Stimulated activated CD4-positive, alpha-beta T cell treated with anti-CD3 and anti-CD28 coated beads, TNF-alpha, amount 100 ng/mL, for 4 hours (primary cell): ENCODE measurements at regions not wholly inside any gene's neighbourhood (a gene's known extent, or its start where the extent isn't known, plus 50 kb on each side); places are given as distances from the start of the nearest gene placed in this dataset.

ENCODE experiments used
- DNase-seq, 3 experiments: peaks; one replicate each; pipeline ENCODE4 v3.0.0-alpha.2; 2020; ENCODE audit warnings: low read depth in 3 of 3

DNA sequence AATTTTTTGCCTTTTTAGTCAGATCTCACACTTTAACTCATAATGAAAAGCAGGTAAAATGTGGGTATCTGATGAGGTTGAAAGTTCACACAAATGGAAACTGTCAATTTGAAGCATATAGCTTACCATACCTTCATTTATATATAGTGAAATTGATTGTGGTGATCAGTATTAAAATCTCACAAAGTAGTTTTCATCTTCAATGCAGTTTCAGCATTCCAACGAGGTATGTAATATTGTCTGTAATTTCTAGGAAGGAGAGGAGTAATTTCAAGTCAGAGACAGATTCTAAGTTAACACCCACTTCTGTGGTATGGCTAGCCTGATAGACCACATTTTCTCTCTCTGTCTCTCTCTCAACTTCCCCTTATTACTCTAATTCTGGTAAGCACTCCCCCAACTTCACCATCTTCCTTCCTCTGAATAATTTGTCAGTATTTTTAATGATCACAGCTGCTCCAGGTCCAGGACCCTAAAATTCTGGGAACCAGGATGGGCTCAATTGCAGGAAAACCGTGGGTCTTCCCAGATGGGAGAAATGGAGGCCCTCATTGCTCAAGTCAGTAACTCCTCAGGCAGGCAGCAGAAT, 455.7 kb downstream of the FGF9 start:
- DNase-seq = no peak

GRCh38 chr13:22127277-22128164, 456.6 kb downstream of the FGF9 start:
- DNase-seq = no peak

- DNase-seq = no peak
Measured at GRCh38 chr13:22128441-22129408, 457.9 kb downstream of the FGF9 start.

GRCh38 chr13:22130254-22130653, 459.4 kb downstream of the FGF9 start:
- DNase-seq = no peak

DNA sequence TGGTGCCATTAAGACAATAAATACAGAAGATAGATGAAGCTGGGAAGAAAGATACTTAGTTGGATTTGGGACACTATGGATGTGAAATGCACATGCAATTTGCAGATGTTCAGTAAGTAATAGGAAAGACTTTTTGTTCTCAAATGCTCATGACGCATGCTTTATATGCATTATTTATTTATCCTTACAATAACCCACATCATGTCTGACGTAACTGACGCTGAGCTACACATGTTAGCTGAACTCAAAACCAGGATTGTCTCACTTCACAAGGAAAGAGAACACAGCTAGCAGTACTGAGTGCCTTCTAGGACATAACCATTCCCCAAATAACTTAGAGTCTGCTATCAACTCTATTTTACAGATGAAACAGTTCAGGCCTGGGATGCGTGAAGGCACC, 463.4 kb downstream of the FGF9 start:
- DNase-seq = no peak

DNA sequence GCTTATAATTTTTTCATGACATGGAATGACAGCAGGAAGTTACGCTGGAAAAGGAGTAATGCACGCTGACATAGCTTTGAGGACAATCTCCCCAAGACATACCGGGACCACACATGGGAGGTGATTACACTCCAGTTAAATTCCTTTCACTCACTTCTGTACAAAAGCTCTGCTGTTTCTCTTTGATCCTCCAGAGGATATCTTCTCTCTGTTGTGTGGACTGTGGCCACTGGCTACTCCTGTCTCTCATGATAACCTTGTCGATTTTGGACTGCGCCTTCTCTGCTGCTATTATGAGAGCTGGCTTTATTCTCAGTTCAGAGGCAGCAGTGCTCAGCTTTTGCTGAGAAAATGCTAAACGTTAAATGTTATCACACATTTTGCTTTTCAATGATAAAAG, 464.6 kb downstream of the FGF9 start:
- no peak for DNase-seq

DNA sequence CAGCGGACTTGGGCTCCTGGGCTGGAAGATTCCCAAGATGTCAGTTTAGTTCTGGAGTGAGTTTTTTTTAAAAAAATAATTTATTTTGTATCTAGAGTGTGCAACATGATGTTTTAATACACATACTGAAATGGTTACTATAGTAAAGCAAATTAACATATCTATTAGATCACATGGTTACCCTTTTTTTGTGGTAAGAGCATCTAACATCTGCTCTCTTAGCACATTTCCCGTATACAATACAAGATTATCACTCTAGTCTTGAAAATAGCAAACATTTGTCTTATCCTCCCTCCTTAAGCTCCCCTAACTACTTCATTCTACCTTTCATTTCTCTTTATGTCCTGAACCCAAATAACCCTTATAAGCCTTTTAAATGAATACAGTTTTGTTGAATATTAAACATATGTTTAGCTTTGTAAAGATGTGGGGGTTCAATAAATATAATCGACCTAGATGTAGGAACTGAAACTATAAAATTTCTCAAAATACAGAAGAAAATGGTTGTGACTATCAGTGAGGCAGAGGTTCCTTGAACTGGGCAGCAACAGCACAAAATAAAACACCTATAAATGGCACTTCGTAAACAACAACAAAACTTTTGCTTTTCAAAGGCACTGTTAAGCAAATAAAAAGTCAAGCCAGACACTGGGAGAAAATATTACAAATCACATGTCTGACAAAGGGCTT, 466.6 kb downstream of the FGF9 start:
- DNase-seq = no peak

GRCh38 chr13:22138947-22139346, 468.1 kb downstream of the FGF9 start:
- no peak for DNase-seq

- DNase-seq = no peak
Measured at GRCh38 chr13:22141716-22142115, 470.8 kb downstream of the FGF9 start.

DNA sequence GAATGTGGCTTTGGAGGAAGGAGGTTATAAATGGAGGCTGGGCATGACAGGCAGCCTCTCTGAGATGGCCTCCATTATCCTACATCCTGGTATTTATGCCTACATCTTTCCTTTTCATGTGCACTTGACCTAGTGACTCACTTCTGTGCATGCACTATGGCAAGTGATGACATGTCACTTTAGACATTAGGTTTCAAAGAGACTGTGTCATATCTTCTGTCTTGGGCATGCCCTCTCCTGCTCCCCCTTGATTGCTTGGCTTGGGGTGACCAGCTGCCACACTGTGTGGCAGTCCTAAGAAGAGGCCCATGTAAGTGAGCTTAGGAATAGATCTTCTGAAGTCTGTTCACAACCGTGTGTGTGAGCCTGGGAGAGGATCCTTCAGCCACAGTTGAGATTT, 472.8 kb downstream of the FGF9 start:
- DNase-seq = no peak

DNA sequence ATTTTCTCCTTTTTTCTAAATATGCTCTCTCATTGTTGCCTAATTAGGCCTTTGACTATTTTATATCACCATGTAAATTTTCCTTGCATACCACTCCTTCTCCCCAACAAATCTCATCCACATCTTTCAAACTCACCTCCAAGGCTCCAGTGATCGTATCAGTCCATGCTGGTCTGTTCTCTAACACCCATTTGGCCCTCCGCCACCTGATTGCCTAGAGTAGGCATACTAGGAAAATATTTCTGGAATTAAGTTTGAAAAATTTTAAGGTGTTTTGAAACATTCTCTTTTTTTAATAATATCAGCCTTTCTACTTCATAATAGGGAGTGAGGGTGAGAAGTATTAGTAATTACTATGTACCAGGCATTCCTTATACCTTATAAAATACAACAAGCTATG, 473.9 kb downstream of the FGF9 start:
- no peak for DNase-seq

DNA sequence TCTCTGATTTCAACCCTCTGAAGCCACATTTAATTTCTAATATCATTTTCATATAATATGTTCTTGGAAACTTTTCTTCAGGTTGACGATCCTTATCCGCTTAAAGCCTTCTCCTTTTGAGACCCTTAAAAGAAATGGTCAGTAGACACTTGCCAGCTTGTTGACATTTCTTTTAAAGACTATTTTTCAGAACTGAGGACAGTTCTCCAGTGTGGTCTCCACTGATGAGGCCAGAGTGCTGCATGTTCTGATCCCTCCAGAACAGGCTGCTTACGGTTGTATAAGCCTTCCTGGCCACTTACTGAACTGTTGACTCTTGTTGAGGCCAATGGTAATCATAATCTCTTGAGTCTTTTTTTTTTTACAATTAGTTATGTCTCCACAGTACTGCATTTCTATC, 477.3 kb downstream of the FGF9 start:
- no peak for DNase-seq

DNA sequence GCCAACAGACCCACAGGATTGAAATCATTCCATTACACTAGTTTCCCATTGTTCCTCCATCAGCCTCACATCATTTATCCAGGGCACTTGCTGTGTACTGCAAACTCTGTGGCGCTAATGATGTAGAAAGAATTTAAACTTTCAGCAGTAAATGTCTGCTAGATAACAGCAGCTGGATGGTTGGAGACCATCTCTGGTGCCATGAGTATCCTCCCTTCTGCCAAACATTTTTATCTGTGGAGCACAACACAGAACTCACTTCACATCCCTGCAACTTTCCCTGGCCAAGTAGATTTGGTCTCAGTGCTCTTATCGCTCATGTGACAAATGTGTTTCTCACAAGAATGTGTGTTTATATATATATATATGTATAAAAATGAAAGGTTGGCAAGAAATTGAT, 481.9 kb downstream of the FGF9 start:
- no peak for DNase-seq

DNA sequence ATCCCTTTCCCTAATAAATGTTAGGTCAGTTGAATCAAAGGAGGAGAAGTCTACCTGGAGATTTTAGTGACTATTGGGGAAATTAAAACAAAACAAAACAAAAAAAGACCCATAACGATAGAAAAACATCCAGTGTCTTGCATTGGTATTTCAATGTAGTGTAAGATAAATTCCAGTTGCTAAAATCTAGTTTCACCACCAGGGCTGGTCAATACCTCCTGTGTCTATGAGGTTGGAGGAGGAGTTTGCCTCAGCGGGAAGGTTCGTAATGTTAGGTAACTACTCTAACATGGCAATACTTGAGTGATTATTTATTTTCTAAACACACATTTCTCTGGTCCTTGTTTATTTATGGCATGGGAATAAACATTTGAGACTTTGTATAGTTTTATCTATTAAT, 483.2 kb downstream of the FGF9 start:
- DNase-seq = no peak

GRCh38 chr13:22161871-22162270, 491.0 kb downstream of the FGF9 start:
- DNase-seq = no peak

DNA sequence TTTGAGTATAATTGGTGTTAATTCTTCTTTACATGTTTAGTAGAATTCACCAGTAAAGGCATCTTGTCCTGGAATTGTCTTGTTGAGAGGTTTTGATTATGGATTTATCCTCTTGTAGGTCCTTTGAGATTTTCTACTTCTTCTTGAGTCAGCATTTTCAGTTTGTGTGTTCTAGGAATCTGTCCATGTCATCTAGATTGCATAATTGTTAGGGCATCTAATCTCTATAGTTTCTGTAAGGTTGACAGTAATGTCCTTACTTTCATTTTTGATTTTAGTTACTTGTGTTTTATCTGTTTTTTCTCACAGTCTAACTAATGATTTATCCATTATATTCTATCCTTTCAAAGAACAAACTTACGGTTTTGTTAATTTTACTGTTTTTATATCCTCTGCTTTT, 492.0 kb downstream of the FGF9 start:
- DNase-seq = no peak

DNA sequence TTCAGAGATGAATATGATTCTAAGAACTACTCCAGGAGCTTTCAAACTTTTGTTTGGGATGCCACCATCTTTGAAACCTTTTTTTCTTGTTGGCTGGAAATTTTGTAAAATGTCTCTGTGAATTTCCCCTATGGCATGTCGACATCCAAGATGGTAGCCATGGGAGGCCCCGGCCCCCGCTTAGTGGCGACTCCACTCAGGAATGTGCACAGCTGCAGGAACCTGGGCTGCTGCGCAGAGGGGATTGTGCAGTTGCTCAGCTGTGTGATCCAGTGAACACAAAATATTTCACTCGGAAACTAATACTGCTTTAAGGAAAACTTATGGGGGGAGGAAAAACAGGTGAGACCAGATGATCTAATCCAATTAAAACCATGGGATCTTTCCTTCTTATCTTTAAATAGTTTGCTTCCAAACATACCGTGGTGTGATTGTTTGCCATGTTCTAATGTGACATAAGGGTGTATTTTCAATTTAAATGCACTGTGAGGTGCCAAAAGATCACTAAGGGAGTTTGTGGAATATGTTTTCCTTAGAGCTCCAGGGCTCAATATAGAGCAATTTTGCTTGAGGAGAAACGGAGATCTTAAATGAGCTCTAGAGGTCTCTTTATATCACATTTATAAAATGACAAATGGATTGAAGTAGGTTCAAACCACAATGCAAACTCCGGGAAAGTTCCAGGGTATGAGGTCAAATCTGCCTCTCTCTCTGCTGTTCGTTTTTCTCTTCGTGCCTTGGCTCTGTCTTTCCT, 497.7 kb downstream of the FGF9 start:
- no peak for DNase-seq

DNA sequence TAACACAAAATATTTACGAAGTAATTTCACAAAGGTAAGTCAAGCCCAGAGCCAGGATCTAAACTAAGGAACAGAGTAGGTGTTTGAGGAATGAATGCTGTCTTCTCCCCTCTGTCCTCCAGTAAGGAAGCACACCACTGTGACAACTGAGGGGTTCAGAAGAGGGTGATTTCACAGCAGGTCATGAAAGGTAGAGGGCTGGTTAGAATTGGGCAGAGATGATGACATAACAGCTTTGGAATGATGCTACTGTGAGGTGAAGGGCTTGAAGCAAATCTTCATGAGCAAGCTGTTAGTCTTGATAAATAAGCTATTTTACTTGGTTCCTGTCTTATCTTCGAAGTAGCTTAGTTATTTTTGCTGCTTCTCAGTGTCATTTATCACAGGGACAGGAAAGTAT, 498.6 kb downstream of the FGF9 start:
- no peak for DNase-seq

DNA sequence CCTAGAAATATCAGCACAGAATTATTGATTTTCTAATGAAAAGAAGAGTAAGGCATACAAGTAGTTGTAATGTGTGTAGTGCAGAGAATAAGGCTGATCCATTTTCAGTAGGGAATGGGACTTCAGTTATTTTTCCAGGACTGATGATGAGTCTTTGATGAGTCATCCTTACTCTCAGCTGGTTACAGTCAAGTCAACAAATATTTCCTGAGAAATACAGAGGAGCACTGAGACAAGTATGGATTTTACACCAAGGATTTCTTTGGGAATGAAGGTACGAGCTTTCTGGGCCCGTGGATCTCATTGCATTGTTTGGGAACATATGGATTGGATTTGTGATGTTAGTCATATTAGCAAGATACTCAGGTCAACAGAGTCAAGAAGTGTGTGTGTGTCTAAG, 502.7 kb downstream of the FGF9 start:
- DNase-seq = no peak

GRCh38 chr13:22175241-22175640, 504.4 kb downstream of the FGF9 start:
- no peak for DNase-seq

- DNase-seq = no peak
Measured at GRCh38 chr13:22175815-22176214, 504.9 kb downstream of the FGF9 start.
